ENCODE measurements at regions not wholly inside any gene's neighbourhood (a gene's known extent, or its start where the extent isn't known, plus 50 kb on each side); places are given as distances from the start of the nearest gene placed in this dataset.
A peak's percentile ranks its signal among the peaks of the same experiment; 100 is the strongest.

DNA sequence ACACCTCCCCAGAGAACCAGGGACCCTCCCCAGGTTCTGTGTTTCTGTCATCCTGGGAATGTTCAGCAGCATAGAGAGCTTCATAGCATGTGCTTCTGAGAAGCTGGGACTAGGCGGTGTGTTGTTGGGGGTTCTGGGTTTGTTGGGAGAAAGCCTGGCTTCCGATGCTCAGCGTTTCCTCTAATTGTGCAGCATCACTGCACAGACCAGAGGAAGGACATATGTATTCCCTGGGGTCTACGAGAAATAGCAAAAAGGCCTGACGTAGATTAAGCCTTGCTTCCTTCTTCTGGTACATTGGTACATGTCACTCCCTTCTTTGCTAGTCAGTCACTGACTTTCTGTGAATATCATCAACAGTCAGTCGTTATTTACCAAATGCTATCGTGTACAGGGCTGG lies 96.9 kb upstream of the SGK1 start:
- no peaks in the 10 kb centered on the region for H3K27me3 ChIP-seq
- H3K9me3 ChIP-seq = no peaks in the 10 kb centered on the region
- no peaks in the 10 kb centered on the region for H3K36me3 ChIP-seq
- H3K4me3 ChIP-seq (ENCODE audit: low read depth in 1 of 2, low read length in 1 of 2) = peak overlapping the region in 1 of 2 experiments; percentile 17
- H3K27ac ChIP-seq = peak overlapping the region; percentile 94
- peaks cover 55 to 59% of the 10 kb centered on the region in 2 experiments for H3K4me1 ChIP-seq (ENCODE audit: control insufficient read depth in 1 of 2, insufficient read depth in 1 of 2, low read depth in 1 of 2, low read length in 1 of 2)
- TF ChIP-seq, protein P1, sequence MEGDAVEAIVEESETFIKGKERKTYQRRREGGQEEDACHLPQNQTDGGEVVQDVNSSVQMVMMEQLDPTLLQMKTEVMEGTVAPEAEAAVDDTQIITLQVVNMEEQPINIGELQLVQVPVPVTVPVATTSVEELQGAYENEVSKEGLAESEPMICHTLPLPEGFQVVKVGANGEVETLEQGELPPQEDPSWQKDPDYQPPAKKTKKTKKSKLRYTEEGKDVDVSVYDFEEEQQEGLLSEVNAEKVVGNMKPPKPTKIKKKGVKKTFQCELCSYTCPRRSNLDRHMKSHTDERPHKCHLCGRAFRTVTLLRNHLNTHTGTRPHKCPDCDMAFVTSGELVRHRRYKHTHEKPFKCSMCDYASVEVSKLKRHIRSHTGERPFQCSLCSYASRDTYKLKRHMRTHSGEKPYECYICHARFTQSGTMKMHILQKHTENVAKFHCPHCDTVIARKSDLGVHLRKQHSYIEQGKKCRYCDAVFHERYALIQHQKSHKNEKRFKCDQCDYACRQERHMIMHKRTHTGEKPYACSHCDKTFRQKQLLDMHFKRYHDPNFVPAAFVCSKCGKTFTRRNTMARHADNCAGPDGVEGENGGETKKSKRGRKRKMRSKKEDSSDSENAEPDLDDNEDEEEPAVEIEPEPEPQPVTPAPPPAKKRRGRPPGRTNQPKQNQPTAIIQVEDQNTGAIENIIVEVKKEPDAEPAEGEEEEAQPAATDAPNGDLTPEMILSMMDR (IDR thresholded peaks at IDR 0.05) = no peak

DNA sequence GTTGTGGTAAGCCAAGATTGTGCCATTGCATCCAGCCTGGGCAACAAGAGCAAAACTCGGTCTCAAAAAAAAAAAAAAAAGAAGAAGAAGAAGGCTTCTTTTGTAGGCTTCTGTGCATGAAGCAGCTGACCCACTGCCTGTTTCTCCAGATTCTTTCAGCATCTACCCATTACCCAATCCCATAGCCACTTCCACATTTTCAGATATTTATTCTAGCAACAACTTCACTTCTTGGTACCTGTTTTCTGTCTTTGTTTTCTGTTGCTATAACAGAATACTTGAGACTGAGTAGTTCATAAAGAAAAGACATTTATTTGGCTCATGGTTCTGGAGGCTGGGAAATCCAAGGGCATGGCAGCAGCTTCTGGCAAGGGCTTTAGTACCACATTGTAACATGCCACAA lies 95.3 kb upstream of the SGK1 start:
- Histone ChIP-seq H3K36me3 (no peaks in the 10 kb centered on the region), H3K27me3 (no peaks in the 10 kb centered on the region), H3K27ac (peak overlapping the region; percentile 94), H3K4me1 (ENCODE audit: control insufficient read depth in 1 of 2, insufficient read depth in 1 of 2, low read depth in 1 of 2, low read length in 1 of 2) (peaks cover 55 to 59% of the 10 kb centered on the region in 2 experiments), H3K9me3 (no peaks in the 10 kb centered on the region), H3K4me3 (ENCODE audit: low read depth in 1 of 2, low read length in 1 of 2) (peak overlapping the region in 1 of 2 experiments; percentile 17)
- TF ChIP-seq, protein P1 (IDR thresholded peaks at IDR 0.05) = no peak

DNA sequence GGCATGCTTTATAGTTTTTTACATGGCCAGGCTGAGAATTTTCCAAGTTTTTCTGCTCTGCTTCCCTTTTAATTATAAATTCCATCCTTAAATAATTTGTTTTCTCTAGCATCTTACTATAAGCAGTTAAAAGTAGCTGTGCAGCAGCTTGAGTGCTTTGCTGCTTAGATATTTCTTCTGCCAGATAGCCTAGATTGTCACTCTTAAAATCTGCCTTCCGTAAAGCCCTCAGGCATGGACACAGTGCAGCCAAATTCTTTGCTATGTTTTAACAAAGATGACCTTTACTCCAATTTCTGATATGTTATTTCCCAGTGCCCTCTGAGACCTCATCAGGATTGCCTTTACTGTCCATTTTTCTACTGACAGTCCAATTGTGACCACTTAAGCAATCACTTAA lies 92.6 kb upstream of the SGK1 start:
- no peak overlapping the region for H3K4me3 ChIP-seq (ENCODE audit: low read depth in 1 of 2, low read length in 1 of 2)
- H3K27ac ChIP-seq = peak overlapping the region; percentile 94
- H3K36me3 ChIP-seq = no peaks in the 10 kb centered on the region
- TF ChIP-seq, protein P1 (IDR thresholded peaks at IDR 0.05) = no peak
- H3K4me1 ChIP-seq (ENCODE audit: control insufficient read depth in 1 of 2, insufficient read depth in 1 of 2, low read depth in 1 of 2, low read length in 1 of 2) = peaks cover 43 to 47% of the 10 kb centered on the region in 2 experiments
- H3K27me3 ChIP-seq = no peaks in the 10 kb centered on the region
- H3K9me3 ChIP-seq = no peaks in the 10 kb centered on the region

DNA sequence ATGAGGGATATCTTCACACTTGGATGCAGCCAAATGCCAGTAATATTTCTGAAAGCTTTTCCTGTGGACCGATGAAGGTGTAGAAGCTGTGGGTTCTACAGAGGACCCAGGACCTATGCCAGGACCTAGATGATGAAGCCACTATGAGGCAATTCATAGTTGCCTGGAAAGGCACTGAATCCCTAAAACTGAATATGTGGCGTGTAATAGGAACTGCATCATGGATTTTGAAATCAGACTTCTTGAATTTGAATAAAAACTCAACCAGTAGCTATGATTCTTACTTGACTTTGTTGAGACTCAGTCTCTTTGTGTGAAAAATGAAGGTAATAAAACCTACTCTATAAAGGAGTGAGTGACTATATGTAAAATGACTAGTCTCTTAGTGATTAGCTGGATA lies 89.9 kb upstream of the SGK1 start:
- Histone ChIP-seq H3K36me3 (no peaks in the 10 kb centered on the region), H3K27me3 (no peaks in the 10 kb centered on the region), H3K27ac (no peak overlapping the region), H3K4me1 (ENCODE audit: control insufficient read depth in 1 of 2, insufficient read depth in 1 of 2, low read depth in 1 of 2, low read length in 1 of 2) (peaks cover 16 to 20% of the 10 kb centered on the region in 2 experiments), H3K4me3 (ENCODE audit: low read depth in 1 of 2, low read length in 1 of 2) (no peak overlapping the region), H3K9me3 (no peaks in the 10 kb centered on the region)
- TF ChIP-seq, protein P1 (IDR thresholded peaks at IDR 0.05) = no peak

DNA sequence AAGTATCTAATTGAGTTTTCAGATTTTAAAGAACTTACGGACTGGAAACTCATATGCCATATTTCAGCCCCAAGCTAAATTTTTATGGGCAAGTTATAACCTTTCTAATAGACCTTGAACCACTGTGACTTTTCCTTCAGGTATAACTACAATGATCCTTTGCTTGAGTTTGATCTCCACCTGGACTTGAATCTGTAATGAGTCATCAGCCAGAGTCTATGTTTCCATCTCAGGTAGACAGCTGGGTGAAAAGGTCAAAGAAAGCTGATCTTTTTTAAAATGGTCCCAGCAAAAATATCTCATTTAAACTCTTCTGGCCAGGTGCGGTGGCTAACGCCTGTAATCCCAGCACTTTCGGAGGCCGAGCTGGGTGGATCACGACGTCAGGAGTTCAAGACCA lies 88.4 kb upstream of the SGK1 start:
- no peak overlapping the region for H3K4me3 ChIP-seq (ENCODE audit: low read depth in 1 of 2, low read length in 1 of 2)
- no peaks in the 10 kb centered on the region for H3K36me3 ChIP-seq
- TF ChIP-seq, protein P1 (IDR thresholded peaks at IDR 0.05) = no peak
- no peaks in the 10 kb centered on the region for H3K9me3 ChIP-seq
- no peak overlapping the region for H3K27ac ChIP-seq
- peaks cover 9 to 16% of the 10 kb centered on the region in 2 experiments for H3K4me1 ChIP-seq (ENCODE audit: control insufficient read depth in 1 of 2, insufficient read depth in 1 of 2, low read depth in 1 of 2, low read length in 1 of 2)
- no peaks in the 10 kb centered on the region for H3K27me3 ChIP-seq
